OCI-LY1 (cell line): ENCODE measurements at regions not wholly inside any gene's neighbourhood (a gene's known extent, or its start where the extent isn't known, plus 50 kb on each side); places are given as distances from the start of the nearest gene placed in this dataset.

ENCODE experiments used
- H2AFZ ChIP-seq: fragments of 200-600 bp; sonication (generic), shearing (Covaris generic); 2 replicates; pipeline ENCODE4 v1.6.0; 2014; ENCODE audit warnings: antibody characterized with exemption, mild to moderate bottlenecking, low read length
- H3F3A ChIP-seq: fragments of 200-600 bp; sonication (generic), shearing (Covaris generic); 2 replicates; pipeline ENCODE4 v1.6.0; 2014; ENCODE audit warnings: mild to moderate bottlenecking, antibody characterized with exemption, low read length, moderate library complexity; ENCODE audit not compliant: insufficient read depth
- H3K27ac ChIP-seq: fragments of 200-600 bp; sonication (generic); 2 replicates; pipeline ENCODE4 v1.5.1; 2014; ENCODE audit warnings: low read length, mixed run types, mild to moderate bottlenecking, low read depth; ENCODE audit not compliant: poor library complexity, severe bottlenecking
- H3K27me3 ChIP-seq: fragments of 200-600 bp; sonication (generic); 2 replicates; pipeline ENCODE4 v1.6.0; 2014; ENCODE audit warnings: antibody characterized with exemption, mild to moderate bottlenecking, low read length, moderate library complexity; ENCODE audit not compliant: insufficient read depth
- H3K36me3 ChIP-seq: fragments of 200-600 bp; sonication (generic); 2 replicates; pipeline ENCODE4 v1.6.1; 2014; ENCODE audit warnings: mild to moderate bottlenecking, antibody characterized with exemption, low read length, moderate library complexity, mixed read lengths; ENCODE audit not compliant: insufficient read depth
- H3K4me1 ChIP-seq: fragments of 200-600 bp; sonication (generic); 2 replicates; pipeline ENCODE4 v1.5.1; 2014; ENCODE audit warnings: mild to moderate bottlenecking, low read length, moderate library complexity; ENCODE audit not compliant: insufficient read depth, severe bottlenecking
- H3K4me2 ChIP-seq: fragments of 200-600 bp; sonication (generic), shearing (Covaris generic); 2 replicates; pipeline ENCODE4 v1.6.1; 2014; ENCODE audit warnings: low read length
- H3K4me3 ChIP-seq: fragments of 200-600 bp; sonication (generic); 2 replicates; pipeline ENCODE4 v1.5.1; 2014; ENCODE audit warnings: low read length, low read depth, mild to moderate bottlenecking, mixed read lengths; ENCODE audit not compliant: poor library complexity, severe bottlenecking
- H3K79me2 ChIP-seq: fragments of 200-600 bp; shearing (Covaris generic); 2 replicates; pipeline ENCODE4 v1.6.1; 2016; ENCODE audit warnings: mixed run types, low read length, mixed read lengths; ENCODE audit not compliant: insufficient read depth
- H3K9ac ChIP-seq: fragments of 200-600 bp; sonication (generic), shearing (Covaris generic); 2 replicates; pipeline ENCODE4 v1.6.1; 2014; ENCODE audit warnings: mild to moderate bottlenecking, low read length, mixed read lengths
- H3K9me2 ChIP-seq: fragments of 200-600 bp; sonication (generic), shearing (Covaris generic); 2 replicates; pipeline ENCODE4 v1.6.1; 2014; ENCODE audit warnings: low read depth, mild to moderate bottlenecking, low read length, mixed read lengths
- H3K9me3 ChIP-seq: fragments of 200-600 bp; shearing (Covaris generic); 2 replicates; pipeline ENCODE4 v1.6.1; 2014; ENCODE audit warnings: low read length, mixed read lengths
- H4K20me1 ChIP-seq: fragments of 200-600 bp; sonication (generic), shearing (Covaris generic); 2 replicates; pipeline ENCODE4 v1.6.0; 2016; ENCODE audit warnings: mild to moderate bottlenecking, low read length; ENCODE audit not compliant: insufficient read depth
- CTCF ChIP-seq: fragments of 200-600 bp; sonication (generic), shearing (Covaris generic); IDR thresholded peaks from 2 replicates; pipeline ENCODE4 v1.5.1; 2017; ENCODE audit warnings: mild to moderate bottlenecking, antibody characterized with exemption, low read length, moderate library complexity, mixed read lengths
- EZH2 ChIP-seq: fragments of 200-600 bp; sonication (generic), shearing (Covaris generic); IDR thresholded peaks from 2 replicates; pipeline ENCODE4 v1.8.0; 2017; ENCODE audit warnings: borderline replicate concordance, mixed run types, mild to moderate bottlenecking, antibody characterized with exemption, low read length, moderate library complexity, mixed read lengths

GRCh38 chr16:79715061-79715460, 114.5 kb upstream of the MAF start:
- Histone ChIP-seq H3K27me3 (no peaks in the 10 kb centered on the region), H3K79me2 (no peaks in the 10 kb centered on the region), H3K27ac (no peak overlapping the region), H3K9ac (no peak overlapping the region), H3K9me2 (no peaks in the 10 kb centered on the region), H3K4me3 (no peak overlapping the region), H3K36me3 (no peaks in the 10 kb centered on the region), H4K20me1 (no peaks in the 10 kb centered on the region), H3F3A (no peaks in the 10 kb centered on the region), H2AFZ (no peak overlapping the region), H3K4me1 (no peaks in the 10 kb centered on the region), H3K4me2 (no peak overlapping the region), H3K9me3 (no peaks in the 10 kb centered on the region)
- no peak for TF ChIP-seq EZH2
- TF ChIP-seq CTCF = no peak

- no peaks in the 10 kb centered on the region for H3K79me2 ChIP-seq
- no peak overlapping the region for H3K27ac ChIP-seq
- H2AFZ ChIP-seq = no peak overlapping the region
- H3K4me1 ChIP-seq = no peaks in the 10 kb centered on the region
- no peak overlapping the region for H3K4me2 ChIP-seq
- H3F3A ChIP-seq = no peaks in the 10 kb centered on the region
- H3K9me2 ChIP-seq = no peaks in the 10 kb centered on the region
- no peaks in the 10 kb centered on the region for H3K27me3 ChIP-seq
- H3K4me3 ChIP-seq = no peak overlapping the region
- no peaks in the 10 kb centered on the region for H3K9me3 ChIP-seq
- H4K20me1 ChIP-seq = no peaks in the 10 kb centered on the region
- no peaks in the 10 kb centered on the region for H3K36me3 ChIP-seq
- no peak overlapping the region for H3K9ac ChIP-seq
- TF ChIP-seq EZH2 (no peak), CTCF (no peak)
Measured at GRCh38 chr16:79714440-79714839, 113.9 kb upstream of the MAF start.

GRCh38 chr16:79713609-79714309, 113.2 kb upstream of the MAF start:
- Histone ChIP-seq H4K20me1 (no peaks in the 10 kb centered on the region), H3K79me2 (no peaks in the 10 kb centered on the region)

More at GRCh38 chr16:79713609-79714309, 113.2 kb upstream of the MAF start:
- H3K27ac ChIP-seq = no peak overlapping the region
- no peak overlapping the region for H3K9ac ChIP-seq
- H3K9me2 ChIP-seq = no peaks in the 10 kb centered on the region
- no peaks in the 10 kb centered on the region for H3K4me1 ChIP-seq
- H2AFZ ChIP-seq = no peak overlapping the region
- H3K27me3 ChIP-seq = no peaks in the 10 kb centered on the region
- TF ChIP-seq CTCF (no peak), EZH2 (no peak)
- no peak overlapping the region for H3K4me2 ChIP-seq
- no peak overlapping the region for H3K4me3 ChIP-seq
- H3K36me3 ChIP-seq = no peaks in the 10 kb centered on the region
- no peaks in the 10 kb centered on the region for H3K9me3 ChIP-seq
- H3F3A ChIP-seq = no peaks in the 10 kb centered on the region
